ENCODE measurements at regions not wholly inside any gene's neighbourhood (a gene's known extent, or its start where the extent isn't known, plus 50 kb on each side); places are given as distances from the start of the nearest gene placed in this dataset.

DNA sequence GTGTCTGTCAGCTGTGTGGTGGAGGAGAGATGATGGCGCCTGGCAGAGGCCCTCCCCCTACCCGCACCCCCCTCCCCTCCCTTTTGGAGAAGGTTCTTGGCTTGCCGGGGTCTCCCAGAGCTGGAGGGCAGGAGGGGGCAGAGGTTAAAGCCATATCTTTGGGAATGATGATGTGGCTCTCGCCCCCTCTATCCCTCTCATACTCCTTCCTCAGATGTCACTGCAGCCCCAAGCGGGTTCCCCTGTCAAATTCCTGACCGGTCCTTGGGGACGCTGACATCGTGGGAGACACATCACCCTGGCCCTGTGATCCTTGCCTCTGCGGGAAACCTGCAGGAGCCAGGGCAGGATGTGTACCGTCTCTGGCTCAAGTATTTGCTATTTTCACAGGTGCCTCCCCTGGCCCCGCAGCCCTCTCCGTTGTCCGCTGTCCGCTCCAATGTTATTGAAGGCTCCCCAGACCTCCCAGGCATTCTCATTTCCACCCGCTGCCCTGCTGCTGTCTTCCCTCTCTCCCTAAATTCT, 109.5 kb downstream of the FOXD1 start:
- DNase-seq (ENCODE audit: low spot score): no peak

DNA sequence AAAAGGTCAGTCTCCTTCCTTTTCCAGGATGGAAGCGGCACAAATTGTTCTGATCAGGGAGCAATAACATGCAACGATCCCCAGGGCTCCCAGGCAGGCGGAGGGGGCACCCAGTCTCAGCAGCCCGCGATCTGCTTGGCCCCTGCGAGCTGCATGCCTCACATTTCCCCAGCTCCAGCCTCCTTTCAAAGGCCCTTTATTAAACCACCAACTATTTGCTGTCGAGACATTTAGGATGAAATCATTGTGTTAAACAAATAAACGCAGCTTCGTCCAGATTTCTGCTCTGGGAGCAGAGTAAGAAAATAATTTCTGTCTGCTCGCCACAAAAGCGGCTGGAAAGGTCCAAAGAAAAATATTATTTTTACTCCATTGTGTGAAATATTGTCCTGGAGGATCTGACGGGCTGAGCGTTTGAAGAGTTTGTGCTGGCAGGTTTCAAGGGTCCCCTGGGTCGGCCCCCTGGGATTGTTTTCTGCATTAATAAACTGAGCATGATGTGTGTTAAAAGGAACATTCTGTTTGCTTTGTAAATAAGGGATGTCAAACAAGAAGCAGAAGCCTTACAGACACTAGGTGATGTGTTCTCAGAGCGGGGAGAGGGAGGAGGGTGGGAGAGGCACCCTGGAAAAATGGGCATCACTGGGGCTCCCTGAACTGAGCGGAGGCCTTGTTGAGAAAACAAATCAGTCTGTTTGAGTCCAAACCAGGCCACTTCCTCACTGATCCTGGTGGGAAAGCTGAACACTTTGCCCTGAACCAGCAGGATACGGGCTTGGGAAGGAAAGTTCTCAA, 110.1 kb downstream of the FOXD1 start:
- DNase-seq (ENCODE audit: low spot score): no peak

DNA sequence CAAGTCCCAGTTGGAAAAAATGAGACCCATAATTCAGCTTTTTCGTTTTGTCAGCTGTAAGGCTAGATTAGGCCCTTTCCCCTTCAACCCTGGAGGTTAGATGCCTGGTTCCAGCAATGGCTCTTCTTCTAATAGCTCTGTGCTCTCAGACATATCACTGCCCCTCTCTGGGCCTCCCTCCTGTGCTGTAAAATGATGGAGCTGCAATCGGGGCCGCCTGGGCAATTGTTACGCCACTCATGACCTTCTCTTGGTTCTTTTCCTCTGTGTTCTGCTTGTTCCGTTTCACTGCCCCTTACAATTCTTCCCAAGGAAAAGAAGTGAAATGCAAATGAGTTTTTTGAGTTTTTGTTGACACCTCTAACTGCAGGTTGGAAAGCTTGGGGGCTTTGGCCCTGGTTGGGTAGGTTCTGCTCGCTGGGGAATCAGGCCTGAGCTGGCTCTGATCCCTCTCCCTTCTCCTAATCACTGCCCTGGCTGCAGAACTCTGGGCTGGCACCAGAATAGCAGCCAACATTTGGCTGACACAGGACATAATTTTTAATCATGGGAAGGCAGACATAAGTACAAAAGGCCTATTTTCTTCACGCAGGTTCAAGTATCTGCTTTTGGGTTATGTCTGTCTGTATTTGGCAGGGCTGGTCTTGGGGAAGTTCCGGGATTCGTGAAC, 110.9 kb downstream of the FOXD1 start:
- no peak for DNase-seq (ENCODE audit: low spot score)

DNA sequence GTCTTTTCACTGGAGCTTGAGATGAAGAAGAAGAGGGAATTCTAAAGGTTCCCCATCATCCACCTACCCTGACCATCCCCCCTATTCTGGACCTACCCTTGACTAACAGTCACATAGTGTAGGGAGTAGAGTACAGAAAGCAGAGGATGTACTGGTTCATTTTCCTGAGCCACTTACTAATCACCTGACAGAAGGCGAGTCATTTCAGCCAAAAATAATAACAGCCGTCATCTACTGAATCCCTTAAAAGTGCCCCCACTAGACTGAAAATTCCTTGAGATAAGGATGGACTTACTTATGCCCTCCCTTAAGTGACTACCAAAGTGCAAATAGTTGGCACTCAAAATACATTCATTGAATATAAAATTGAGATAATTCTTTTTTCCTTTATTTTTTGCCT, 112.2 kb downstream of the FOXD1 start:
- DNase-seq (ENCODE audit: low spot score): peak; percentile 34

DNA sequence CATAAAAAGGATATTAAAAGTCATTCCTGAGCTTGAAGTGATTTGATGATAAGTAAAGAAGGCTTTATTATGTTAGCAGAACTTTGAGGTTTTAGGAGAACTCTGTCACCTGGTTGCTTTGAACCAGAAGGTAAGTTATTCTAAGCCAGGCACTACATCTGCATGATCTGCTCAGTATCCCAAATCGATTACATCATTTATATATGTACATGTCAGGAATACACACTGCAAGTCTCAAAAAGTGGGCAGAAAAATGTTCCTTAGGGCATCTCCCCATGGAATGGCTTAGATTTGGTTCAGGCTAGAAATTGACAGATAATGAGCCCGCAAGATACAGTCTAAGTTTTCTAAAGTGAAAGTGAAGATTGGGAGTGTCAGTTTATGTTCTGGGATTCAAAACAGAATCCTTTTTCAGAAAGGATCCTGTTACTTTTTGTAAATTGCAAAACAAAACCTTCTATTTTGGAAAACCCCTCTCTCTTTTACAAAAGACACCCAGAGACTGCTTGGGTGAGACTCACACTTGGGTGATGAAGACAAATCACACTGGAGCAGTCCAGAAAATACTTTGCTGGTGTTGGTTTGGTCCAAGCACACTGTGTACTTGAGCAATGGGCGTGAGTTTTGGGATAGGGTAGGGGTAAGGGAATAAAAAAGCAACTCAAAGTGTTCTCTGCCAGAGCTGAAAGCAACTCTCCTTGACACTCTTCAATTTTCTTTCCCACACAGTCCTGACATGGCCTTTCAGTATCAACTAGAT, 114.5 kb downstream of the FOXD1 start:
- DNase-seq (ENCODE audit: low spot score): no peak

DNA sequence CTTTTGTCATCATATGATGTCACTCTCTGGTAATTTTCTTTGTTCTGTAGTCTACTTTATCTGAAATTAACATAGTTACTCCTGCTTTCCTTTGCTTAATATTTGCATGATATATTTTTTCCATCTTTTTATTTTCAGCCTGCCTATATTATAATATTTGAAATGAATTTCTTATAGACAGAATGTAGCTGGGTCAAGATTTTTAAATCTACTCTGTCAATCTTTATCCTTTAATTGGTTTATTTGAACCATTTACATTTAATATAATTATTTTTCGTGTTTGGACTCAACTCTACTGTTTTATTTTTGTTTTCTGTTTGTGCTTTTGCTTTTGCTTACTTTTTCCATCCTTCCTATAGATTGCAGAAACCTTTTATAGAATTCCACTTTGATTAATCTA, 118.0 kb downstream of the FOXD1 start:
- DNase-seq (ENCODE audit: low spot score): no peak

DNA sequence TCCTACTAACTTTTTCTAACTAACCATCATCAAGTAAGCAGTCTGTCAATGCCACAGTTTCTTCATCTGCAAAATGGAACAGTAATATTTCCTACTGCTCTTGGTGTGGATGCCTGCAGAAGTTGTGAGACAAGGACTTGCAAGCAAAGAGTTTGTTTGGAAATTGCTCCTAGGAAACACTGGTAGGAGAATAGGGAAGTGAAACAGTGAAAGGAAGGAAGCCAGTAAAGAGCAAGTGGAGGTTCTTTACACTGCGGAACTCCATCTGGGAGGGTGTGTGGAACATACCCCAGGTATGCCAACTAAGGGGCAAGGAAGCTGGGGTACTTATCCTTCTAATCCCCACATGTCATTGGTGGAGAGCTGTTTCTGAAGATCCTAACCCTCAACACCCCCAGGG, 119.9 kb downstream of the FOXD1 start:
- DNase-seq (ENCODE audit: low spot score): no peak

DNA sequence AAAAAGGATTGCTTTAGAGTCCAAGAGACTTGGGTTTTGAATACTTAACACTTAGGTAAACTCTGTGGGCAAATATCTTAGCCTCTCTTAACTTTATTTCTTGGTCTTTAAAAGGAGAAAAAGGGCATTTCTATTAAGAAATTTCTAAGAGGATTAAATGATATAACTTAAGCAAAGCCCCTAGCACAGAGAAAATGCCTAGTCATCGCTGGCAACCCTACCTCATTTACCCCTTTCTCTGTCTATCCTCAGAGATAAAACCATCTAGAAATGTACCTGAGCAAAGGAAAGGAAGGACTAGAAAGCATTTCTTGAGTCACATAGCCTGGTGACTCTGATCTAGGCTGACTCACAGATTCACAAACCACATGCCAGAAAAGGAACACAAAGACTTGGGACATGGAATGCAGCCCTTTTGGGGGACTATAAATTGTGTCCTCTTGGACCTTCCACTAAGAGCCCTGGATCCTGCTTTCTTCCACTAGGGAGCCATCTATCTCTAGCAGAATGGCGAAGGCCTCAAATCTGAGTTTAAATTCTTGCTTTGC, 120.6 kb downstream of the FOXD1 start:
- peak; percentile 80 for DNase-seq (ENCODE audit: low spot score)

DNA sequence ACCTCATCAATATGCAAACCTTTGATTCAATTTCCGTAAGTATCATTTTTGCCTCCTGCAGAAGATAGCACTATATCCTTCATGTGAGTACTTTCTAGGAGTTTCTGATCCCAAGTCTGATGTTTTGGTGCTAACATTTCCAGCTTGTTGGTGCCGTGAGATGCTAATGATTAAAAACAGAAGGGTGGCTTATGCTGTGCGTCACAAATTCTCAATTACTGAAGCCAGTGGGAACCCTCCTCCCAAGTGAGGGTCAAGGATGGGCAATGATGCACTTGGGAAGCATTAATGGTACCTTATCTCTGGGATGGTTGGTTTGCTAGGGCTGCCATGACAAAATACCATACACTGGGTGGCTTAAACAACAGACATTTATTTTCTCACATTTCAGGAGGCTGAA, 123.0 kb downstream of the FOXD1 start:
- no peak for DNase-seq (ENCODE audit: low spot score)

DNA sequence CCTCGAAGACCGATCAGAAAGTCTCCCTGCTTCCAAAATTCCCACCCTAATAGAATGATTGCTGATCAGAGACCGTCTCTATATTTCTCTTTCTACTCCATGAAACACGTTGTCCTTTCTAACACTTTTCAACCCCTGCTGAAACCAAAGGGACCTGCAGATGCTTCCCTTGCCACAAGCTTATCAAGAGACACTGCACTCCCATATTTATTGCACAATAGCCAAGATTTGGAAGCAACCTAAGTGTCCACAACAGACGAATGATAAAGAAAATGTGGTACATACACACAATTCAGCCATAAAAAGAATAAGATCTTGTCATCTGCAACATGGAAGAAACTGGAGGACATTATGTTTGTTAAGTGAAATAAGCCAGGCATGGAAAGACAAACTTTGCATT, 125.1 kb downstream of the FOXD1 start:
- DNase-seq (ENCODE audit: low spot score): no peak

DNA sequence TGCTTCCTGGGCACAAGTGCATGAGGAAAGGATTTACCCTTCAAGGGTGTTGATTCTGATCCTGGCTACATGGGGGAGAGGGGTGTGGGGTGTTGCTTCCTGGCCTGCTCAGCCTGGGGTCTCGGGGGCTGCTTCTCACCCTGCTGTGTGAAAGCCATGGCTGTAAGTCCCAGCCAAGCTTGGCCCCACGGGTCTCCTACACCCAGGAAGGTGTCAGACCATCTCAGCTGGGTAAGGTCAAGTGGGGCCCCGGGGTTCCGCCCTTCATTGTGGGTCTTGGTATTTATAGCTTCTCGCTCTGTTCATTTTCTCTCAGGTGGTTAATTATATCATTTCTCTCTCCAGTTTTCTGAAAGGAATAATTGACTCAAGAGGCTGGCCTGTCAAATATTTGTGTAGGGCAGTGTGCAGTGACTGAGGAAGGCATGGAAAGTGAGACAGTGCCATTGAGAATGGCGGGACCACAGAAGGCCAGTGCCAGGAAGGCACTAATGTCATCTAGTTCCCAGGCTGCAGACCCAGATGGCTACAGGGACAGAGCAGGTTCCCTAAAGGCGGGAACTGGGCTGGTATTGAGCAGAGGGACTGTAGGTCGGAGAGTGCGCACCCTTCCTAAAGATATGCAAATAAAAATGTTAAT, 126.0 kb downstream of the FOXD1 start:
- peak; percentile 56 for DNase-seq (ENCODE audit: low spot score)

DNA sequence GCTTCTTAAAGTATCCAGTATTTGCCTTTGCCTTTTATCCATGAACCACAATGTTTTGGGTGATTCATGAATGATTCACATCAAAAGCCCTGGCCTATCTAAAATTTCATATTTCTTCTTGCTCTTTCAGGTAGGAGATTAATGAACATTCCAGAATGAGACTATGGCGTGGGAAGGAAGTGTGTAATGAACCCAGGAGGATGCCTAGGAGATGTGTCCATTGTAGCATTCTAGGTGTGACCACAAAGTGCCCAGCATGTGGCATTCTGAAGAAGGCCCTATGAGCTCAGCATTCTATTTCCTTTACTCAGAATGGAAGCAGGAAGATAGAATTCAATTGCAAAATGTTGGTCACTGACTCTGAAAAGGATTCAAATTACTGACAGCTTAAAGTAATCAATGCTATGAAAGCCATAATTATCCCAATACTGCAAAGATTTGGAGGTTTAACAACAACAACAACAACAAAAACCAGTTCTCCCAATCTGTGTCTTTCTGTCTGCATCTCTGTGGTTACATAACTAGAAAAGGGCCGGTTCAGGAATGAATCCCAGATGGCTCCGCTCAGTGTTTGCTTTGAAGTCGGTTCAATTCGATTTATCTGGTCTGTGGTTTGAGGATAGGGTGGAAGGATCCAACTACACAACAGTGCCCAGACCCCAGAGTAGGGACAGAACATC, 126.7 kb downstream of the FOXD1 start:
- DNase-seq (ENCODE audit: low spot score): peak; percentile 99

DNA sequence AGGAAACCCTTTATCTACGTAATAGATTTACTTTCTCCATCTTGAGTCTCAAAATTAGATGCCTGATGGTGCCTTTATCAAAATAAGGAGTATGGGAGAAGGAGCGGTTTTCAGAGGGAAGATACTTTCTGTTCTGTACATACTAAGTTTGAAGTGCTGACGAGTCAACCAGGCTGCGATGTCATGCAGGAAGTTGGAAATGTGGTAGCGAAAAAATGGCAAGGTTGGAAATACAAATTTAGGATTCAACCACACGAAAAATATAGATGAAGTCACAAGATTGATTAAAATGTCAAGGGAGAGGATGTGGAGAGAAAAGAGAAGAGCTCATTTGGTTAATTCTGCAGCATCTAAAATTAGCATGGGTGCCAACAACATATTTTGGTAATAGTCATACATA, 129.5 kb downstream of the FOXD1 start:
- no peak for DNase-seq (ENCODE audit: low spot score)

DNA sequence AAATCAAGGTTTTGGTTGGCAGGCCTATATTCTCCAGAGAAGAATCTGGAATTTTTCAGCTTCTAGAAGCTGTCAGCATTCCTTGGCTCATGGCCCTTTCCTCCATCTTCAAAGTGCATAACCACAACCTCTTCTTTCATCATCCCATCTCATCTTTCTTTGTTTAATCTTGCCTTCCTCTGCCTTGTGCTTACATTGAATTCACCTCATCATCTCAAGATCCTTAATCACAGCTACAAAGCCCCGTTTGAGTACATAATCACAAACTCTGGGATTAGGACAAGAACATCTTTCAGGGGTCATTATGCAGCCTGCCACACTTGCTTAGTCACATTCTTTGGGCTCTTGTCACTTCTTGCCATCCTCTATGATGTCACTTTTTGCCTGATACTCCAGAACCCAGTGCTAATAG, 130.3 kb downstream of the FOXD1 start:
- no peak for DNase-seq (ENCODE audit: low spot score)

DNA sequence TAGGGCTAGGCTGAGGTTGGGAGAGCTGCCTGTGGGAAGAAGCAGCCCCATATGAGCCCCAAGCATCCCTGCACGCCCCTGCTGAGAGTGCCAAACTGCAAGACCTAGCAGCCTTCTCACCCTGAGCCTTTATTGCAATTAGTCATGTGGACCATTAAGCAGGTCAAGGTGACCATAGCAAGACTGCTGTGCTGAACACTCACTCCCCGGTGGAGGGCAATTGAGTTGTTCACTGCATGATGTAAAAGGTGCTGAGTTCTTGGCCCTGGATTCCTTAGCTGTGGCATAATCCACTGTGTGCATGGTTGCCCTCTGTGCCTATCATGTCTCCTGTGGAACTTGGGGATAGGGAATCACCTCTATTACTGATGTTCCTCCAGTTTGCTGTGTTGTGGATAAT, 131.1 kb downstream of the FOXD1 start:
- DNase-seq (ENCODE audit: low spot score): no peak

DNA sequence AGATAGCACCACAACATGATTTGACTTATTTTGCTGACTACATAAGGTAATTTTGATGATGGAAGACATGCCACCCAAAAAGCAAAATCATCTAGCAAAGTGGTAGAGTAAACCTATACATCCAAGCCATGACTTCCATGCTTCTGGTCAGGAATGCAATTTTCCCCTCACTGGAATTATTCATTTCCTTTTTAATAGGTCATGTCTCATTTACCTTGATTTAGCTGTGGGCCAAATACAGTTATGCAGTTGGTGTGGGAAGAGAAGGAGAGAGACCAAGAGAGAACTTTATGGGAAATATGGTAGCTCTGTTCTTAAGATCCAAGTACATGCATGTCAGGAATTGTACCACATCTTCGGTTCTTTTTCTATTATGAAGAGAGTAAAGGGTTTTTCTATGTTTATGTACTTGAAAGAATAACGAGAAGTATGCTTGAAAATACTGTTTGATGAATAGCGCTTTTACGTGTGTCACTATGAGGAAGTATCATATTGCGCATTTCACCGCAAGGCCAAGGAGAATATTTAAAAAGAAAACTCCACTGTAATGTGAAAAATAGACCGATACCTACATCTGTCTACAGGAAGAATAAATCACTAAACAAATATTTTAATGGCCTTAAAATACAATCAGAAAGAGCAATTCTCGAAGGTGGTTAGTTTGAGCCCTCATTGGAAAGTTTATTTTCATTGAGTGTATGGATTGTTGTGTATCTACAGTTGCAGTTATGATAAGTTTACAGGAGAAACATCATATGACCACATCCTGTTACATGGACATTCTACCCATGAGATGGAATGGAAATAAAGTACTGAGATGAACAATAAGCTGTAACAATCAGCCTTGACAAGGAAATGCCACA, 134.0 kb downstream of the FOXD1 start:
- no peak for DNase-seq (ENCODE audit: low spot score)

DNA sequence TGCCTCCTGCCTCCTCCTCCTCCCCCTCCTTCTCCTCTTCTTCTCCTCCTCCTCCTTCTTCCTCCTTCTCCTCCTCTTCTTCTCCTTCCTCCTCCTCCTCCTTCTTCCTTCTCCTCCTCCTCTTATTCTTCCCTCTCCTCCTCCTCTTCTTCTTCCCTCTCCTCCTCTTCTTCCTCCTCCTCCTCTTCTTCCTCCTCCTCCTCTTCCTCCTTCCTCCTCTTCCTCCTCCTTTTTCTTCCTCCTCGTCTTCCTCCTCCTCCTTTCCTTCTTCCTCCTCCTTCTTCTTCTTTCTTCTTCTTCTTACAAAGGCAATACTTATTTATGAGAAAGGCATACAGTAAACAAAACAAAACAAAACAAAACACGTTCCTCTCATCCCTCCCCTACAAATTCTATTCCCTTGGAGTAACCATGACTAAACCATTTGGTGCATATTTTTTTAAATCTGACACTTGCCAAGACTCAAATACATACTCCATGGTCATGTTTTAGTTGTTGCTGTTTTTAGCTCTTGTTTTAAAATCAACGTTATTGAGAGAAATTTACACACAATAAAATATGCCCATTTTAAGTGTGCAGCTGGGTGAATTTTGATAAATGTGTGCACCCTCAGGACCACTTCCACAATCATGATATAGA, 135.6 kb downstream of the FOXD1 start:
- DNase-seq (ENCODE audit: low spot score): no peak

DNA sequence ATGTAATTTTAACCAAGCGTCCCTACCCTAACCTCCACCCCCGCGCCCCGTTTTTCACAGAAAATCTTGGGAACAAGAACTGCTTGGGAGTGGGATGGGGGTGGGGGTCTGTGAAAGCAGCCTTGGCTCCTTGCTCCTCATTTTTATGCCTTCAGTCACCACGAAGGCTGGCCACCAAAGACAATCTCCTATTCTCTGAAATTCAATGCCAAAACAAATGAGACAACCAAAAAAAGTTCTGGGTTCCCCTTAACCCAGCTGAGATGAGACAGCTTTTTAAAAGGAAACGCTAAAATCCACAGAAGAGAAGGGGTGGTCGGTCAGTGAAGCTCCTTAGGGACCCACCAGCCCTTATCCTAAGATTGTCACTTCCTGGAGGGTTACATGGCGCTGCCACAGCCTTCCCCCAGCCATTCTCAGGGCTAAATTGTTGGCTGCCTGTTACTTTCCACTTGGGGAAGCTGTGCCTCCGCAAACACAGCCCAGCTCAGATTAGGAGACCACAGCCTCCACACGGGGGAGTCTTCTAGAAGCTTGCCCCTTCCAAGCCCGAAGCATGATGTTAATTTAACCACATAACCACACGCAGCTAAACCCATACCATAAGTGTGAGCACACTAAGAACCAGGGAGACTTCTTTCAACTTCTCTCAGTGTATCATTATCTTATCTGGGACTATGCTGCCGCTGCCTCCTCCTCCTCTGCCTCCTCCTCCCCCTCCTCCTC, 136.3 kb downstream of the FOXD1 start:
- DNase-seq (ENCODE audit: low spot score): peak; percentile 81
